Islet precursor cell (in vitro differentiated cells): ENCODE measurements at regions not wholly inside any gene's neighbourhood (a gene's known extent, or its start where the extent isn't known, plus 50 kb on each side); places are given as distances from the start of the nearest gene placed in this dataset.
"Not testable (repeated sequence)": the region's sequence is repeated elsewhere in the genome, so short reads cannot be mapped to it uniquely, and the experiment has no call there.

Experiments used
- DNase-seq: peaks from one replicate; pipeline ENCODE4 v3.0.0-alpha.2; 2018

- DNase-seq, result no peak
Observed at GRCh38 chr9:1505489-1505888, 455.3 kb downstream of the DMRT2 start.

- no peak for DNase-seq
Observed at GRCh38 chr9:1510712-1511111, 460.6 kb downstream of the DMRT2 start.

GRCh38 chr9:1513105-1513504 is 462.9 kb downstream of the DMRT2 start:
- DNase-seq, result no peak

GRCh38 chr9:1514250-1514649 is 464.1 kb downstream of the DMRT2 start:
- DNase-seq, result no peak

GRCh38 chr9:1514776-1515363 is 464.7 kb downstream of the DMRT2 start:
- DNase-seq, result no peak

GRCh38 chr9:1515557-1515956 is 465.4 kb downstream of the DMRT2 start:
- no peak for DNase-seq

- no peak for DNase-seq
Observed at GRCh38 chr9:1521547-1521946, 471.4 kb downstream of the DMRT2 start.

- DNase-seq, result no peak
Observed at GRCh38 chr9:1522219-1522767, 472.1 kb downstream of the DMRT2 start.

GRCh38 chr9:1528456-1528855 is 478.3 kb downstream of the DMRT2 start:
- no peak for DNase-seq

- no peak for DNase-seq
Observed at GRCh38 chr9:1530696-1531095, 480.5 kb downstream of the DMRT2 start.

- DNase-seq, result no peak
Observed at GRCh38 chr9:1531424-1531823, 481.3 kb downstream of the DMRT2 start.

GRCh38 chr9:1532171-1532570 is 482.0 kb downstream of the DMRT2 start:
- no peak for DNase-seq

GRCh38 chr9:1535051-1535450 is 480.1 kb upstream of the SMARCA2 start:
- no peak for DNase-seq

GRCh38 chr9:1535599-1535998 is 479.5 kb upstream of the SMARCA2 start:
- DNase-seq, result no peak

GRCh38 chr9:1536522-1537170 is 478.5 kb upstream of the SMARCA2 start:
- no peak for DNase-seq

- DNase-seq, result no peak
Observed at GRCh38 chr9:1538301-1538700, 476.8 kb upstream of the SMARCA2 start.

- DNase-seq, result no peak
Observed at GRCh38 chr9:1539216-1539615, 475.9 kb upstream of the SMARCA2 start.

GRCh38 chr9:1550636-1551035 is 464.5 kb upstream of the SMARCA2 start:
- DNase-seq, result no peak

GRCh38 chr9:1554081-1555035 is 460.8 kb upstream of the SMARCA2 start:
- DNase-seq, result no peak

- not testable (repeated sequence) for DNase-seq
Observed at GRCh38 chr9:1558666-1559065, 456.5 kb upstream of the SMARCA2 start.

GRCh38 chr9:1575939-1576338 is 439.2 kb upstream of the SMARCA2 start:
- DNase-seq, result no peak

- DNase-seq, result no peak
Observed at GRCh38 chr9:1580215-1580614, 434.9 kb upstream of the SMARCA2 start.

GRCh38 chr9:1581926-1582325 is 433.2 kb upstream of the SMARCA2 start:
- no peak for DNase-seq

- no peak for DNase-seq
Observed at GRCh38 chr9:1591310-1591709, 423.8 kb upstream of the SMARCA2 start.
